EL (cell line): ENCODE measurements at regions not wholly inside any gene's neighbourhood (a gene's known extent, or its start where the extent isn't known, plus 50 kb on each side); places are given as distances from the start of the nearest gene placed in this dataset.

ENCODE experiments used
- DNase-seq: peaks from one replicate; pipeline ENCODE4 v3.0.0-alpha.2; 2016

DNA sequence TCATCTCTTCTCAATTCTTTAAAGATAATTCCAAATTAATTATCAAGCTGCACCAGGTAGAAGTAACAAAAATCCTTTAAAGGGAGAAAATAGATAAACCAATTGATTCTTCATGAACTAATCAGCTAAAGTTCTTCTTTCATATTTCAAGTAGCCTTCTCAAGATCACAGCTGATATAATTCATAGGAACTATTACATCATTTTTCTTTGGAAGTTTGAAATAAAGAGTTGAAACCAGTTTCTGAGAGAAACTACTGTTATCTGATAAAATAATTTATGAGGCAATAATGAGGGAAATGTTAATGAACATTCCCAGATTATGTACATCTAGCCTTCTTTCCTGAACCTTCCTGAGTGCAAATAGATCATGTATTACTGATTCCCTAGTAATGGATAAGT, 484.9 kb downstream of the METTL4 start:
- DNase-seq = no peak

DNA sequence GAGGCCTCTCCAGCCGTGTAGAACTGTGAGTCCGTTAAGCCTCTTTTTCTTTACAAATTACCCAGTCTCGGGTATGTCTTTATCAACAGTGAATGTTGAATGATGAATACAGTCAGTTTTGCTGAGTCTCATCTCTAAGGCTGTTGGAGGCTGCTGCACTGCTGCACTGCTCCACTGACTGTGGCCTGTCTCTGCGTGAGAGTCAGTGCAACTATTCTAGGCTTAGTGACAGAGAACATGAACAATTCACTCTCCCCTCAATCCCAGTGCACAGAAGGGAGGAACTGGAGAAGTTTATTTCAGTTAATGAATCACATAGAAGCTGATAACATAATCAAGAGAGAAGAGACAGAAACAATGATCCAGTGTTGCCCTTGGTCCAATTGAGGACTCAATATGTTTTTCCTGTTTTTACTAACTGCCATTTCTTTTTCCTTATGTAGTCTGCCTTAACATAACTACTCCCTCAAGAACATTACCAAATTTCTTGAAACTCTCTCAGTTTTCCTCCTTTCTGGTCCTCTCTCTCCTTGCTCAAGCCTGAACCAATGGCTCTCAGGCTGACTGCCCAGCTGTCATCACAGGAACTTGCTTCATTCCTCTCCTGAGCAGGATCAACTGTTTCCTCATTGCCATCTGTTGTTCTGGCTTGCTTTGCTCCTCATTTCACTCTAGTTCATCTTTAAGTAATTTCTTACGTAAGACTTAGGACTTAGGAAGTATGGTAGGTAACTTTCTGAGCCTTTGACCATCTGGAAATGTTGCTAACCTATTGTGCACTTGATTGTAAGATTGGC, 483.2 kb downstream of the METTL4 start:
- no peak for DNase-seq

DNA sequence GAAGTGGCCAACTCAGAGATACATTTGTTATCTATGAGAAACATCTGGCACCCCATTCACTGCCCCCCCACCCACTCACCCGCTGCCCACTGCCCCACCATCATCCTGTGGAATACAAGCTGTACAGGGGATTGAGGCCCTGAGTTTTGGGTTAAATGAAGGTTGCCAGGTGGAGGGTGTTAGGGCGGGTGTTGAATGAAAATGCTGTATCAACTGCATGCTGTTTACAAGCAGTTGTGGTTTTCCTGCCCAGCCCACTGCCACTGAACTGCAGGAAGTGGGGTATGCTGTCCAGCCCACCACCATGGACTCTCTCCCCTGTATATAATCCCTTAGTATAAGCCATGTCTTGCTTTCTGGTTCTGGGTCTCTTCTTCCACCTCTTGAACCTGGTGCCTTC, 481.9 kb downstream of the METTL4 start:
- no peak for DNase-seq

DNA sequence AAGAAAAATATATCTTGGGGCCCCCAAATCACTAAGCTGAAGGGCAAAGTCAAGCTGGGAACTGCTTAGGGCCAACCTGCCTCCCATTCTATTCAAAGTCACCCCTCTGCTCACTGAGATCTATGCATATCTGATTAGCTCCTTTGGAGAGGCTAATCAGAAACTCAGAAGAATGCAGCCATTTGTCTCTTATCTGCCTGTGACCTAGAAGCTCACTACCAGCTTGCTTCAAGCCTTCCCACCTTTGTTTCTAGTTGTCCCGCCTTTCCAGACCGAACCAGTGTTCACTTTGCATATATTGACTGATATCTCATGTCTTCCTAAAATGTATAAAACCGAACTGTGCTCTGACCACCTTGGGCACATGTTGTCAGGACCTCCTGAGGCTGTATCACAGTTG, 479.4 kb downstream of the METTL4 start:
- no peak for DNase-seq

DNA sequence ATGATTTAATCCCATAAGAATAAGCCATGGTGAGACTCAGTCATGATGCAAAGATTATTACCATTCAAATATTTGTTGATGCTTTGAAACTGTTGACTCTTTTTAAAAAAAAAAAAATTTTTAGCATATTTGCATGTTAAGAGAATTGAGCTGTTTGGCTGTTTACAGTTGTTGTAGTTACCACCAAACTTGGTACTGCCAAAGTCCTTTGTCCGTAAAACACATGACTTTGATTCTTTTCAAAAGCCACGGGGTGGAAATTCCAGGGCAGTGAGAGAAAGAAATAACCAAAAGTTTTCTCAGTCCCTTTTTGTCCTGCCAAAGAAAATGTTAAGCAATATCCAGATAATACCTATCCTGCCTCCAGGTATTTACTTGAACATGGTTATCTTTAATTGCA, 474.8 kb downstream of the METTL4 start:
- DNase-seq = no peak

DNA sequence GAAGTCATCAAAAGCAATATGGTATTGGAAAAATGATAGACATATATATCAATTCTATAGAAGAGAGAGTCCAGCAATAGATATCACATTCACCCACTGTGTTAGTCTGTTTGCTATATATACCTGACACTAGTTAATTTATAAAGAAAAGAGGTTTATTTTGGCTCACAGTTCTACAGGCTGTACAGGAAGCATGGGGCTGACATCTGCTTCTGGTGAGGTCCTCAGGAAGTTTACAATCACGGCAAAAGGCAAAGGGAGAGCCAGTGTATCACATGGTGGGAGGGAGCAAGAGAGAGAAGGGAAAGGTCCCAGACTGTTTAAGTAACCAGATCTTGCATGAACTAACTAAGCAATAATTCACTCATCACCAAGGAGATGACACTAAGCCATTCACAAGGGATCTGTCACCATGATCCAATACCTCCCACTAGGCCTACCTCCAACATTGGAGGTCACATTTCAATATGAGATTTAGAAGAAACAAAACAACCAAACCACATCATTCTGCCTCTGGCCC, 470.6 kb downstream of the METTL4 start:
- no peak for DNase-seq

DNA sequence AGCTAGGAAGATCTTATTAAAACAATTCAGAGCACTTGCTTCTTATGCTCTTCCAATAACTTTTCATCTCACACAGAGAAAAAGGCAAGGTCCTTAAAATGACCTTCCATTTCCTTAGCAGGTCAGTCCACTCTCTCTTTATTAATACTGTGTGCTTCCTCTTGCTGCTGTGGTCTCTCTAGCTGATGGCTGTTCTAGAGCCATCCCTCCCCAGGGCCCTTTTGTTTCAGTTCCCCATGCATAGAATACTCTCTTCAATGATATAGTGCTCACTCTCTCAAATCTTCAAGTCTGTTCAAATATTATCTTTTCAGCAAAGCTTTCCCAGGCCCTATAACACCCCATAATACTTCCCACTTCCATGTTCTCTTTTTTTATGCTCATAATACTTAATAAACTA, 469.3 kb downstream of the METTL4 start:
- no peak for DNase-seq

DNA sequence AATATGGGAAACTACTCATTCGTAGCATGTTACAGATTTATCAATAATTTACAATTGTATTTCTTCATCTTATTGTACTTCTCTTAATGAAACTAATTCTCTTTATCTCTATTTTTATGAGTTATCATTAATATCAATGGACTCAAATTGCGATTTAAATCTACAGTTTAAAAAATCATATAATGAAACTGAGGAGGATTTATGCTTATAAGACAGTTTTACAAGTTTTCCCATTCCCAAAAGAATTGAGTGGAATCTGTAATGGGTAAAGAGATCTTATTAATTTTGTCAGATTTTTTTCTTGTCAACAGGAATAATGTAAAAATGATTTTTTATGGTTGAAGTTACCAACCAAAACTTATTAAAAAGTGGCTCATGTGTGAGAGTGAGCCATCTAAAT, 468.0 kb downstream of the METTL4 start:
- no peak for DNase-seq

DNA sequence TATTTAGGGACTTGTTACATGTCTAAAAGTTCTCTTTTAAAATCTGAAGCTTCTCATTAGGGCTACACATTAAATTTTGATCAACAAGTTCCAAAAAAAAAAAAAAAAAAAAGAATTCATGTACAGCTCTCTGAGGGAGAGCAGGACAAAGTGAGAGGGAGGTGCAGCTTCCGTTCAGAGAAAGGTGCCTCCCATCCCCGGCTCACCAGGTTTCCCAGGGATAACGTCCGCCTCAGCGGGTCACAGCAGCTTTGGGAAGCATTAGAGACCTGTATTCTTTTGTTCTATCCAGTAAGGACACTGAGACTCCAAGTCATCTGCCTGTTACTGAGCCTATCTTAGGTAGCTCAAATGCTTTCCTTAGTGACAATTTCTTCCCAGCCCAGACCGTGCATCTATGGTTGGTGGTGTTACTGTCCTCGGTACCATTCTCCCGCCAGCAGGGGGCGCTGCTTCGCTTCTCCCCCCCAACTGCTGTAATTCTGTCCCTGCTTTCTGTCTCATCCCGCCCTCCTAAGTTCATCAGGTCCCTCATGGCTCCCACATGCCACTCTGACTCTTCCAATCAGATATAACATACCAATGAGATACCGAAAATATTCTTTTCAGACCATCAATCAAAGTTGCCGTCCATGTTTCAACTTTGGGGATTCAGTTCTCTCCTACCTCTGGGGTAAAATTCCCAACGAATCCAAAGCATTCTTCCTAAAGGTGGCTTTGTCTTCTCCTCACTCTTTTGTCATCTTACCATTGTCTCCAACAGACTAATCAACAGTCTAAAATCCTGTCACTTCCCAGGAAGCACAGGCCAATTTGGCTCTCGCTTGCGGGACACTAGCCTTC, 466.5 kb downstream of the METTL4 start:
- DNase-seq = peak; percentile 59

DNA sequence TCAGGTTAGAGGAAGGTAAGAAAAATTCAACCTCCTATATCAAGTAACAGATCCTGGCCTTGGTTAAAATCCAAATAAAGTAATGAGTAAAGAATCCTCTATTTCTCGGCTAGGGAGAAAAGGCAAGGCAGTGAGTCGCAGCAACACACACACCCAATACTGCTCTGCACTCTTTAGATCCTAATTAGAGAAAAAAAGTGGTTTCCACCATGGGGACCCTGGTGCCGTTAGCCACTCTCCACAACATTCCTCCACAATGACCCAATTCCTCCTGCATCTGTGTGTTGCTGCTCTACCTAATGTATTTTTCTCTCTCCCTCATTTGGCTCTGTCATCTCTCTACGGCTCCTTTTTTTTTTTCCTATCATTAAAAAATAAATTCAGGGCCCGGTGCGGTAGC, 462.7 kb downstream of the METTL4 start:
- peak; percentile 64 for DNase-seq

DNA sequence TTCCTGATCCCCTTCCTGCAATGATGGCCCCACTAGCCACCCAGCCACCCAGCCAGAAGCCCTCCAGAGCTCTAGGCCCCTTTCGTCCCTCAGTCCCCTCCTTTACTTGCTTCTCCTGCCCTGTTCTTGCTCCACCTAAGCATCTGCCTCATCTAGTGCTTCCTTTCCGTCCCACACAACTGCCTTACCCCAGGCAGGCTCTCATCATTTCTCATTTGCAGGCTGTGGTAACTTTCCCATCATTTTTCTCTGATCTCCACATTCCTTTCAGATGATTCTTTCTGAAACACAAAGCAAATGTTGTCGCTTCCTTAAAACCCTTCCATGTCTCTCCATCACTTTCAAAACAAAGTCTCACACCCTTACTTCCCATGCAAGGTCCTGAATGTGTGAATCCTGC, 459.8 kb downstream of the METTL4 start:
- DNase-seq = peak; percentile 71

DNA sequence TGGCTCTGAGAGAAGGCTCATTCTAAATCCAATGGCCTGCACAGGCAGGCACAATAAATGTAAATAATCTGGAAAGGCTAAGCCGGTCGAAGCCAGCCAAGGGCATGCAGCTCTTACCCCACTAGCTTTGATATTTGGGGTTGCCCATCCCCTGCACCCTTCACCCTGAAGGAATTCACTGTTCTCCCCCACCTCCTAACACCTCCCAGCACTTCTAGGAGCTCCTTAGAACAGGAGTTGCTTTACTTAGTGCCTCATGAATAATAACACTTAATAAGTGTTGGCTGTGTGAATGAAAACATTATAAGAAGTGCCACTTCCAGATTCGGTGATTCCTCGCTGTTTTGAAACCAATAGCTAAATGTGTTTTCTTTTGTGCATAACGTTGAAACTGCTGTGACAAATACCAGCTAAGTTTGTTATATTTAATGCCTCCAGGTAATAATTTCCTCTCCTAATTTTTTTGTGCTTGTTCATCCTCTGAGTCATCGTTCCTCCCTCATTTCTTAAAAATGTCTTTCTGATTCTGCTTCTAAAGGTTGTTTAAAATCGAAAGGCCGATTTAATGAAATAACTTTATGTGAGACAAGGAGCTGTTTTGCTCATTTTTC, 458.8 kb downstream of the METTL4 start:
- peak; percentile 41 for DNase-seq

DNA sequence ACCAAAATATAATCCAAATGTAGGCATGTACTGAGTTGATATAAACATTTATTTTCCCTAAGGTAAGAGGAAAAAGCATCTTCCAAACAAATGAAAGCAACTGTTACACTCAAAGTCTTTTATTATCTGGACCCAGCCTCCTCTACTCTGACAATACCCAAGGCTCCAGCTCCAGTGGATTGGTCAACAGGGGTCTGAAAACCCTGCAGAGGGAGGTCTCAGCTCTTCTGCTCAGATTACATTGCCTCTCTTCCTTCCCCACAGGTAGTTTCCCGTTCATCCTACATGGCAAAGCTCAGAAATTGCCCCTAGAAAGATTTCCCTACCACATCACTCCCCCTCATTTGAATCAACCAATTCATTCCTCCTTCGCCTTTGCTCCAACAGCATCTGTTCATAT, 457.0 kb downstream of the METTL4 start:
- no peak for DNase-seq

DNA sequence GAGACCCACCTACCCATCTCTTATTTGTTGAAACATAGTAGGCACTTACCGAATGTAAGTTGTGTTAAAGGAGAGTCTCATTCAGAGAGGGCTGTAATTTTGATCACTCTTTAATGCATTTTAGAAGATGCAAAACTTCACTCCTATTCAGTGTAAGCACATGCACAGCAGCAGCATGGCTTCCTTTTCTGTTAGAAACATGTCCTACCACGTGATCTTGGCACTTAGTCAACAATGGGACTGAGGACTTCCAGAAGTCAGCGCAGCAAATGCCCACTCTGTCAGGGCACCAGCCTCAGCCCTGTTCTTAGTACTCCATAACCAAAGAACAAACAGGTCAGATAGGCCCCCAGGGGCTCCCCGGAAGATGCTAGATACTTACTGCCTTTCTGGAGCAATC, 456.5 kb downstream of the METTL4 start:
- DNase-seq = no peak

DNA sequence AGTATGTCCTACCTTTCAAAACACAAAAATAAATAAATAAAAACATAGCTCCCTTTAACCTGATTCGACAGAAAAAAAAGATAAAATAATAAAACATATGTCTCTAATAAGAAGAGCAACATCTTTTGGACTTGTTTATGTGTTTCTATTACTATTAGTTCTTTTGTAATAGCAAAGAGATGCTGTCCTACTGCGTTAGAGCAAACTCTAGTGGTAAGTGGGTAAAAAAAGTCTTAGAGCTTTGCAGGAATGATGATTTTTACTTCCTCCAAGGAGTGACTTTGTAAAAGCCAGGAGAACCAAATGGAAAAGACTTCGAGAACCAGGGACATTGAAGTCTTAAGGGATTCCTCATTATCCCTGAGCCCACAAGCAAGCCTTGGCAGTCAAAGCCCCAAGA, 450.1 kb downstream of the METTL4 start:
- no peak for DNase-seq

DNA sequence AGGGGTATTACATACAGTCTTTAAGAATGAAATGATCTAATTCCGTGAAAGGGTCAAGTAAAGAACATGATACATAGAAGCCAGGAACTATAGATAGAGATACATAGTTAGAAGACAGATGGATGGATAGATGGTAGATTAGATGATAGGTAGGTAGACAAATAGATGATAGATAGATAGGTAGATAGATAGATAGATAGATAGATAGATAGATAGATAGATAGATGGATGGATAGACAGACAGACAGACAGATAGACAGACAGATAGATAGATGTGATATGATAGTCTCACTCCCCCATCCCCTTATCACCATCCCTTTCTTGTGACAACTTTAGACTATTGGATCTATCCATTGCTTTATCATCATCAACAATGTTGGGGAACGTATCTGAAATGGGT, 448.2 kb downstream of the METTL4 start:
- no peak for DNase-seq

DNA sequence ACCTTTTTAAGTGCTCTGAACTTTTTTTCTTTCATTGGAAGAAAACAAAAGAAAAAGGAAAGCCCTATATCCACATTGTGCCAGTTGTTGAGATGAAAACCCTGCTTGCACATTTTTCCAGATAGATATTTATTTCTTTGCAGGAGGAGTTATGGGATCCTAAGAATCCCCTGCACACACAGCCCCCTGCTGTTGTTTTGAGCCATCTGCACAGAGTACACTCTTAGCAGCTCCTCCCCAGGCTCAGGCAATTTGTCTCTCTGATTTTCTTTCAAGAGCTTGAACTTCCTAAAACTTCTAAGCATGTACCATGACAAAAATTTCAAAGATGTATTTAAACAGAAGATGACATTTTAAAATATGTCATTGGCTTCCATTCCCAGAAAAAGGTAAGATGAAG, 436.9 kb downstream of the METTL4 start:
- no peak for DNase-seq

DNA sequence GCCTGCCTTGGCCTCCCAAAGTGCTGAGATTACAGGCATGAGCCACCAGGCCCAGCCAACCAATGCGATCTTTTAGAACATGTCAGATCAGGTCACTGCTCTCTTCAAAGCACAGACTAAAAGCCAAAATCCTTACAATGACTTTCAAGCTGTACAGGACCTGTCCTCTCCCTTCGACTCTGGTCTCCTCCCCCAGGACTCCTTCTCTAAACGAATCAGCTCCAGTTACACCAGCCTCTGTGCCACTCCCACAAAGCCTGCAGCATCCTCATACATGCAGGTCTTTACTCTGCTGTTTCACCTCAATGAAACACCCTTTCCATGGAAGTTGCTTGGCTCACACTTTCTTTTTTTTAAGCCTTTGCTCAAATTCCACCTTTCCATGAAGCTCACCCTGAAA, 436.0 kb downstream of the METTL4 start:
- no peak for DNase-seq

DNA sequence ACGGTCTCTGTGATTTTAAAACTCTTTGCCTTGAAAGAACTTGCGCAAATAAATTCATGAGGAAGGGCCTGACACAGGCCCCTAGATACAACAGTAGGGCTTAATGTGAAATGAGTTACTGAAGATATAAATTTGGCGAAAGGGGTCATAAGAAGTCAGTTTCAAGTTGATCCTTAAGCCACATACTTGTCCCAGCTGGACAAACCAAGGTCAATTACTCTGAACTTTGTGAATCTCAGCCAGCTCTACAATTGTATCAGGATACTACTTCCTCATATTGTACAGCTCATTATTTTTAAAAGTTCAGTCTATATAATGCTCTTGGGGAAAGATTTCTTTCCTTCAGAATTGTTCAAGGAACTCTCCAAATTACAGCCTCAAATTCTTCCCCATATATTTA, 432.8 kb downstream of the METTL4 start:
- DNase-seq = no peak

DNA sequence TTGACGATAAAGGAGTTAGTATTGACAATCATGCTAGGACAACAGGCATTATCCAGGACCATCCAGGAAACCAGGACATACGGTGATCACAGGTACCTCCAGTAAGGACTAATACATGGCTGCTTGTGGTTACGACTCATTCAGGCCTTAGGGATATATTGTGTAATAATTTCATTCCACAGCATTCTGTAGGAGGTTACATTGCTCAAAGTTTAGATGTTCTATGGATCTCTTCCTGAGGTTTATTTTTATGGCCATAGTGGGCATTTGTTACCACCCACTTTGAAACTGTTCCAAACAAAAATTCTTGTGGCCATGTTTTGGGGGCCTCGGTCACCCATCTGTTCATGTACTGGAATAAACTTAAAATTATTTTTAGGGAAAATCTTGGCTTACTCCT, 431.6 kb downstream of the METTL4 start:
- DNase-seq = peak; percentile 73

DNA sequence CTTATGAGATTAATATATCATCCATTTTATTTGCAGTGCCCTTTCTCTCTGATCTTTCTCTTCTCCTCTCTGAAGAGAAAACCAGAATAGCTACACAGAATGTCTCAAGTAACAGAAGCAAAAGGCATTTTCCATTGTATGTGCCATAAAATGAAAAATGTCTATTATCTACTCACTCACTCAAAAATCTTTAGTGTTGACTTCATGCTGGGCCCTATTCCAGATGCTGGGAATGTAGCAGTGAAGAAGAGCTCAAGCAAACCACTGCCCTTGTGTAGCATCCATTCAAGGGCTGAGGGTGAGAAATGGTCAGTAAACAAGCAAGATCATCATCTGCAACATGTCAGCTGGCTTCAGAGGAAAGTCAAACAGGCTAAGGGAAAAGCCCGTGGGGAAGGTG, 427.7 kb downstream of the METTL4 start:
- DNase-seq = peak; percentile 9

DNA sequence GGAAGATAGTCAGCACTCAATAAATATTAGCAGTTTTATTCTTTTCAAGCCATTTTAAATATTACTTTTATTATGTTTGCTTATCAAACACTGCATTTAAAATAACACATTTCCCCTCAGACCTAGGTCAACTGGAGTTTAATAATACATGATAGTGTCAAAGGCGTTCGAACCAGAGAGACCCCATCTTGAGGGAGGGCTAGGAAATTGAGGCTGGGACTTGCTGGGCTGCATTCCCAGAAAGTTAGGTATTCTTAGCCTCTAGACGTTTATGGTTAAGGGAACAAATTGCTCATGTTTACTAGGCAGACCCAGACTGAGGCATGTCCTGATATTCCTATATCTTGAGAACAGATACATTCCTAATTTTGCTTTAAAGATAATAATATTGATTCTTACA, 426.5 kb downstream of the METTL4 start:
- DNase-seq = no peak

DNA sequence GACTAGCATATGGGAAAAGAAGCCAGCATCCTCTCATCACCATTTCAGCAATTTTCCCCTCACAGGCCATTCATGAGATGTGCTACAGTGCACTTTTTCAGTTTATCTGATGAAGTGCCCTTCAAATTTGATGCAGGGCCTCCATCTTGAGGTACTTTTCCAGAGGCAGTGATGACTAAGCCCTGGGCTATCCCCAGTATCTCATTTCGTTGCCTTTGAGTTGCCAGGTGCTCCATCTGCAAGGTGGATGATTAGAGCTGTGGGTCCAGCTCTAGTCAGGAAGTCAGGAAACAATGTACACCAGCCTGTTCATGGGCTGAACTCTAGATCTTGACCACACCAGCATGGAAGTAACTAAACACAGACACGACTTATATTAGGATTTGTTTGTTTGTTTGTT, 425.2 kb downstream of the METTL4 start:
- no peak for DNase-seq

DNA sequence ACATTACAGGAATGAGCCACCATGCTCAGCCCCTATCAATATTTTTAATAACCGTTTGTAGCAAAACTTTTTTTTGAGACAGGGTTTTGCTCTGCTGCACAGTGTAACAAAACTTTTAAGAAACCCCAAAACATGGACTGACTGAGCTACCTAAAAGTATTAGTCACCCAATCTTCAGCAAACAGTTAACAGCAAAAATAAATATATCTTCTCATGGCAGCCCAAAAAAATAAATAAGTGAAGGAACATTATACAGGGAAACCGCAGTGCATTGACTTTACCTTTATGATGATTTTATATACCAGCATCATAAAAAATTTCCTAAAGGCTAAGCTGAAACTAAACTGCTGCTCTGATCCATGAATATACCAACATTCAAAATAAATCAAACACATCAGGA, 424.6 kb downstream of the METTL4 start:
- no peak for DNase-seq
